MM.1S (cell line): ENCODE measurements at regions not wholly inside any gene's neighbourhood (a gene's known extent, or its start where the extent isn't known, plus 50 kb on each side); places are given as distances from the start of the nearest gene placed in this dataset.

ENCODE experiments used
- CTCF ChIP-seq: fragments of 300-600 bp; sonication (generic); IDR thresholded peaks from 2 replicates; pipeline ENCODE4 v1.5.1; 2016; ENCODE audit warnings: antibody characterized with exemption, low read length, mixed read lengths
- EZH2 ChIP-seq: fragments of 300-600 bp; sonication (generic); optimal IDR thresholded peaks from 2 replicates; pipeline ENCODE3; 2017; ENCODE audit warnings: low read depth, mild to moderate bottlenecking, antibody characterized with exemption, low read length, mixed read lengths
- EZH2phosphoT487 ChIP-seq: fragments of 300-600 bp; sonication (generic); IDR thresholded peaks from 2 replicates; pipeline ENCODE4 v1.6.1; 2018; ENCODE audit warnings: antibody characterized with exemption, low read length

- TF ChIP-seq CTCF (no peak), EZH2 (no peak), EZH2phosphoT487 (no peak)
Observed at GRCh38 chr10:9103301-9103700, 1048.8 kb downstream of the GATA3 start.
